Middle frontal gyrus (tissue), 1 donor: ENCODE measurements at regions not wholly inside any gene's neighbourhood (a gene's known extent, or its start where the extent isn't known, plus 50 kb on each side); places are given as distances from the start of the nearest gene placed in this dataset.

ENCODE experiments used
- DNase-seq: peaks from one replicate; pipeline ENCODE4 v3.0.0-alpha.2; 2015; ENCODE audit warnings: low spot score; ENCODE audit errors: extremely low spot score

DNA sequence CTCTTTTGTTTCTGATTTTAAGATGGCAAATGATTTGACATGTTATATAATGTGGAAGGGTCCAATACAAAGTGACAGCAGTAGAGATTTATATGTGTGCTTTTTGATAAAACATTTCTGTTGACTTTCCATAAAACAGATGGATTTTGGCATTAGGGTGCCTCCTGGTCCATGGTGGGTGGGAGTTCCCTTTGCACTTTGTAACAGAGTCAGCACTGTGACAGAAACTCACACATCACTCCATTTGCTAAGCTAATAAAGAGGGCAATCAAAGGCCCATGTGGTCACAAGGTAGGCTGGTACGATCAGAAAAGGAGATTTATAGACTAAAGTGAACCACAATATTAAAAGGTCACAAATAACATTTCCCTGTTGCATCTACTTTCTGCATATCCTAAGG, 93.3 kb upstream of the NT5C1B start:
- DNase-seq: no peak

DNA sequence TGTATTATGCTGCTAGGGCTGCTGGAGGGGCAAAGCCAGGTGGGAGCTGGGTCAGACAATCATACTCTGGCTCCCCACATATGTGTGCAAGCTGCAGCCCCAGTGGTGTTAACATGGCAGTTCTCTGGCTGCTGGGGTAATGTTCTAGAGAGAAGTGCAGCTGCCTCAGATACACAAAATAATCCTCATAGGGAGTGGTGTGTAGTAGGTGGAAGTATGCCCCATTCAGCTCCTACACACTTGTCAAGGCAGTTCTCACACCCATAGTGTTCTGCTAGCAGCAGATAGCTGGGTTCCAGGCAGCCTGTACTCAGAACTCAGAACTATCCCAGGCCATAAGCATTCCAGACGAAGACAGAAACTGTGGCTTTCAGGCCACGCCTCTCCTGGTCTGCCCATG, 87.9 kb upstream of the NT5C1B start:
- no peak for DNase-seq

DNA sequence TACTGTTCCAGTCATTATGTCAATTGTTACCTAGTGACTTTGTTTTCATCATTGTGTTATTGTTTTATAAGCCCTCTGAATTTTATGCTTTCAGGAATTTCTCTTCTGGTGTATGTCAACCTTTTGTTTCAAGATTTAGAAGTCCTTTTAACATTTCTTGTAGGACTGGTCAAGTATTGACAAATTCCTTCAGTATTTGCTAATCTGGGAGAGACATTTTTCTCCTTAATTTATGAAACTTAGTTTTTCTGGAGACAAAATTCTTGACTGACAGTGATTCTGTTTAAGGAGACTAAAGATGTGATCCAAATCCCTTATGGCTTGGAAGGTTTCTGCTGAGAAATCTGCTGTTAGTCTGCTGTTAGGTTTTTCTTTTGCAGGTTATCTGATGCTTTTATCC, 84.9 kb upstream of the NT5C1B start:
- no peak for DNase-seq

DNA sequence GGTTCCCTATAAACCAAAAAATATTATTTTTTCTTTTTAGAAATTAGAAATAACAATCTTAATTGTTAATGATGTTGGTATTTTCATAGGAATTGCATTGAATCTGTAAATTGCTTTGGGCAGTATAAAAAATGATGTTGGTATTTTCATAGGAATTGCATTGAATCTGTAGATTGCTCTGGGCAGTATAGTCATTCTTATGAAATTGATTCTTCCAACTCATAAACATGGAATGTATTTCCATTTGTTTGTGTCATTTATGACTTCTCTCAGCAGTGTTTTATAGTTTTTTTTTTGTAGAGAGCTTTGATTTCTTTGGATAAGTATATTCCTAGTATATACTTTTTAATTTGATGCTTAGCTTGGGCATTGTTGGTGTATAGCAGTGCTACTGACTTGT, 82.0 kb upstream of the NT5C1B start:
- DNase-seq: no peak

DNA sequence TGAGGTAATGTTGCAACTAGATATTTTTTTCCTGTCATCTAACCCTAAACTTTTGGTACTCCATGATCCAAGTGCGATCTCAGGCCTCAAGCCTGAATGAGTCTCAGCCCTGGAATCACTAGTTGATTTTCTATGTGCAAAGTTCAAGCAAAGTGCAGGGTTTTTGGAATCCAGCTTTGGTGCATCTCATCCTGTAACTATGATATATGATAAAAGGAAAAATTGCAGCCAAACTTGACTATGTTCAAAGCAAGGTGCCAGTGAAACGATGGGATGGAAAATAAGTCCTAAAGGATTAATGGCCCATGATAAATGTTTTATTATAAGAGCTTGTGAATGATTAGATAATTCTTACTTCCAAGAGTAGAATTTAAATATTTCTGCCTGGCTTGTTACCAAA, 78.9 kb upstream of the NT5C1B start:
- DNase-seq: no peak

DNA sequence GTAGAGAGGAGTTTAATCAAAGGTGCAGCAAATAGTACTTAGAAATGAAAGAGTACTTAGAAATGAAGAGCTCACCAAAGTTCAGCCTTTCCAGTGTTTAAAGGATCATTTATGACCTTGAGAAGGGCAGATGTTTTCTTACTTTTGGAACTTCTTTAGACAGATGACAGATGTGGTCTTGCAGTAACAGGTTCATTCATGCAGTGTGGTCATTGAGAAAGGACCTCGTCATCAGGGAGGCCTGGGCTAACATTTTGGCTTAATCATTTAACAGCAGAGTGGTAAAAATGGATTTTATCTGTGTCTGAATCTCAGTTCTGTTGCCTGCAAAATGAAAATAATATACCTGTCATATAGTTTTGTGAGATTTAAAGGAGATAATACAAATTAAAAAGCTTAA, 75.1 kb upstream of the NT5C1B start:
- no peak for DNase-seq

DNA sequence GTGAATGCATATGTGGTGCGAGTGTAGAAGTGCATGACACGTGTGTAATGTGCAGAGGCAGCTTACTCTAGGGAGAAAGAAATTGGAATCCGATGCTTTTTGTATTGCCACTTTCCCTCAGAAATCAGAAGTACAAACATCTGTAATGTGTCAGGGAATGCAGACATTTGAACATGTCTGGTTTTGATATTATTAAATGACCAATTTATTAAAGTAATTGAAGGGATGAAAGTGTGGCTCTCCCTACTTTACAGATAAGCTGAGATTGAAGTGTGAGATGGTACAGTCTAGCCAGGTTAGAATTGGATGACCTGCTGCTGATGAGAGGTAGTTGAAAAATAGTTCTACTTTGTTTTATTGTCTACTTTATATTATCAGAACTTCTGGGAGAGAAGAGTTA, 74.5 kb upstream of the NT5C1B start:
- DNase-seq: no peak

DNA sequence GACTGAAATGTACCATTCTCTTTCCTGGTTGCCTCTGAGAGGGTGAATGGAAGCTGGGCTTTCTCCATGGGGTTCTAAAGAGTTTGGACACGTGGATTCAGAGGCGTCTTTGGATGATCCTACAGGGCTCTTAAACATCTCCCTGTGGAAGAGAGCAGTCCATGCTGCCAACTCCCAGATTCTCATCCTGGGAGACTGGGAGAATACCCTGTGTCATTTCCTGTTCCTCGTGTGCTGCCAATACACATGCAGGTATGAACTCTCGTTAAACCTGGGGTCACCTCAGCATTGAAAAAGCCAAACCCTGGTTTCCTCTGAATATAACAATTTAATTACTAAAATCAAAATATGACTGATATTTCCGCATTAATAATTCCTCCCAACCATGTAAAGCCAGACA, 73.3 kb upstream of the NT5C1B start:
- no peak for DNase-seq

DNA sequence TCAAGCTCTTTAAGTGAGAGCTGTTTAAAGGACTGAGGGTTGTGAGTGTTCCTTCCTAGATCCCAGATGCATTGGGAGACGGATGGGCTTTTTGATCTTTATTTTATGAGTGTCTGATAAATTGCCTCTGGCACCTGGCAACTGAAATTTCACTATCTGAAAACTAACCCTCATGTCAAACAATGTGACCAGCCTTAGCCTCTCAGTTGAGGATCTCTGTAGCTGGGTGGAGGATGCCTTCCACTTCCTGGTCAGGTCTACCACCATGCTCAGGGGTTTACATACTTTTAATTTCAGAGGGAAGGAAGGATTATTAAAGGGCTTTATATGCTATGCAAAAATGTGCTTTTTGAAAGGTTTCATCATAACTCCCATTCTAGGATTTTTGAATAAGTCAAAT, 70.5 kb upstream of the NT5C1B start:
- DNase-seq: no peak

DNA sequence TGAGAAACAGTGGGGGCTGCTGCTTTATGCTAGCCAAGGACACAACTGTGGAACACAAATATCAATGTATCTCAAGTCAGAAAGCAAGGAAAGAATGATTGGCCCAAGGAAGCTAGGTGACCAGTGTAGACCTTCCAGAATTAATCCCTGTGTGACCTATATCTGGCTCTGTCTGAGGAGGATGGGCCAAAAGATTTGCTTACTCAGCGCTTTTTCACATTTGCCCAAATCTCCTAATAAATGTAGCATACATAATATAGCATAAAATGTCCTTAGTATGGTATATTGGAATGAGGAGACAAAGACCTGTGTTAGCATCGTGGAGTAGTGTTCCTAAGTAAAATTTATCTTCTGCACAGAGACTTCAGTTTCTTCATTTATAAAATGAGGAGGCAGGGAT, 66.7 kb upstream of the NT5C1B start:
- no peak for DNase-seq

DNA sequence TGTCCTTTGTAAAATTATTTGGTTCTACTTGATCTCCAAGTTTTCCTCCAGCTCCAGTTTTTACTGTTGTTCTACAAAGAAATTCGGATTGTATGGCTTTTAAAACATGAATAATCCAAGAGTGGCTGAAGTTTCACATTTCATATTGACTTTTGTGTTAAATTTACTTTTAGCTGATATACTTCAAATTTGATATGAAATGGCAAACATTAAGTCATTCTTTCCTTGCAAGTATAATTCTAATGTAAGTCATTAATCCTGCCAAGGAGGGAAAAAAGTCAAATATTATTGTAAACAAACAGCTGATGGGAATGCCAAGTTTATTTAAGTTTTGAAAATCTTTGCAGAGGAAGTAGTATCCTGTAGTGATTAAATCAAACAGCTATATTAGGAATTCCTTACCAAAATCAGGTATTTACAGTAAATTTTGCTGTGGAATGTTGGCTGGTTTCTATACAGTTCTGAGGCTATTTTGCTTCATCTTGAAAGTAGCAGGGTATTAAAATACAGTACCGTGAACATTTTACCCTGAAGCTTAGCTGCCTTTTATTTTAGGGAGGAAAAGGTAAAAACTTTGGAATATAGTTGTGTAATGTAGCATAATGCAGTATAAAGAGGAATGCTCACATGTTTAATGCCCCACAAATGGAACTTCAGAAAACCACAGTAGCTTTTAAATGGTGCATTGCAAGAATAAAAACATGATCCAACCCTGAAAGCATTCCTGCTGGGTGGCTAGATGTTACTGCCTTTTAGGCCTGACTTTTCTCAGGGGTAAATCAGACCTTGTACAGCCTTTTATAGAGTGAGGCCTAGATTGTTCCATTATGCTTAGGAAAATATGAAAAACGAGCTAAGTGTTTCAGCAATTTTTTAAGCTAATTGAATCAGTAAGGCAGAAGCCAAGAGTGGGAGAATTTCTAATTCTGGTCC, 62.7 kb upstream of the NT5C1B start:
- DNase-seq: no peak

DNA sequence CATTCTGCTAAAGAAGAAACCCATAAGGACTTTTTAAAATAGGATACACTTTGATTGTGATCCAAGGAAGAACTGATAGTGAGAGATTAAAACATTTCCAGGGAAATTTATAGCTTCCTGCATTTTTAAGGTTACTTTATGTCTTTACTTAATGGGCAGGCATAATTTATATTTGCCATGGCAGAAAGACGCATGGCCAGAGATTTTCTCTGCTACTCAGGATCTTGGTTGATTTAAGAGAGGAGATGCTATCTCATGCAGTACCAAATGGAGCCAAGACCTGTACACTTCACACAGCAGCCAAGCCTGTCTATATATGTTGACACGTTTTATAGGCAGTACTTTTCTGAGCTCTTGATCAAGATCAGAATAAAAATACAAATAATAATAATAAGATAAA, 60.9 kb upstream of the NT5C1B start:
- DNase-seq: no peak

DNA sequence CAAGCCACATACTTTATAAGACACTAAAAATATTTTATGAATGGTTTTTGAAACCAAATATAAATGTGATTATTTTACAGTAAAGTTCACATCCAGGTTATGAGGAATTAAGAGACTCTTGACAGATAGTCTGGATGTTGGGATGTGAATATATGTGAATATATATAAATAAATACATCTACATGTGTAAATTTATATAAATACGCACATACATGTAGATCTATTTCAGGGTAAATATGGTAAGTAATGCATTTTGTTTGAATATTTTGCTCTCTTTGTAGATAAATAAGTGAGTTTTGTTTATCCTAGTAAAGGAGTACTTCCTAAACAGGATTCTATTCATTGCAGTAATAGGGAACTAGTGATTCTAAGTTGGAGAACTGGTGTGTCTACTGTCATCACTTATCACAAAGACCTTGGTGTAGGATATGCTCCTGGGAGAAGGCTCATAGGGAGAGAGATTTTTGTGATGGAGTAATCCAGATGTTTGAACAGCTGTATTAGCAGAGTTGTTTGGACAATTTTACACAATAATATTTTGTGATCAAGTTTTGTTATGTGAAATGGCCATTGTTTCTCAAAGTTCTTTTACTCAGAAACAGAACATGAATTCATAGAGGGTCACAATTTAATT, 60.2 kb upstream of the NT5C1B start:
- no peak for DNase-seq

DNA sequence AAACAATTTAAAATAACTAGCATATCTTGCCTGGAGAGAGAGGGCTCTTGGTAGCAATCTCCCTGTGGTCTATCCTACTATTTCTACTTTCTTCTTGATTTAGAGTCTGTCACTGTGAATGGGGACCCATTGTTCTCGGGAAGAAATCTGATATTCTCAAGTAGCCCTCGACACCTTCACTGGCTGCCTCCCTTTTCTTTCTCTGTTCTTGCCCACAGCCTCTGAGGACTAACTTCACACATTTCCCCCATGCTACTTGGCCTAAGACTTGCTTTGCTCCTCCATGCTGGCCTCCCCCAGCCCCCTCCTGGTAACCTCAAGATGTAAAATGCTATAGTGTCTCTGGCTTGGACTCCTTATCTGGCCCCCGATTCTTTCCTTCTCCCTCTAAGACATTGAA, 58.8 kb upstream of the NT5C1B start:
- no peak for DNase-seq

DNA sequence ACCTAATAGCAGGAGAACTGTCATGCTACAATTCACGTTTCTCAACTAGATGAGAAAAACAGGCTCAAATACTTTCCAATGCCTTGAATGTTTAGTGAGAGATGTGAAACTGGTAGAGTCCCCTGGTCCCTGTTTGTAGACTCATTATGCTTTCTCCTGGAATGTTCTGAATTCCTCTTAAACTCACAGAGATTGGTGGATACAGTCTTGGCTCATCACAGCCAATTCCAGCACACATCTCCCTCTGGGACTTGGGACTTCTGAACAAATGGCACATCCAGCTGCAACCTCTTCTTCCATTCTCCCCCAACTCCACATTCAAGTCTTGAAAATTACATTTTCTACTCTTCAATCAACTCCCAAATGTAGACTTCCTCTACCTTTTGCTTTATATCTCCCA, 58.4 kb upstream of the NT5C1B start:
- no peak for DNase-seq

DNA sequence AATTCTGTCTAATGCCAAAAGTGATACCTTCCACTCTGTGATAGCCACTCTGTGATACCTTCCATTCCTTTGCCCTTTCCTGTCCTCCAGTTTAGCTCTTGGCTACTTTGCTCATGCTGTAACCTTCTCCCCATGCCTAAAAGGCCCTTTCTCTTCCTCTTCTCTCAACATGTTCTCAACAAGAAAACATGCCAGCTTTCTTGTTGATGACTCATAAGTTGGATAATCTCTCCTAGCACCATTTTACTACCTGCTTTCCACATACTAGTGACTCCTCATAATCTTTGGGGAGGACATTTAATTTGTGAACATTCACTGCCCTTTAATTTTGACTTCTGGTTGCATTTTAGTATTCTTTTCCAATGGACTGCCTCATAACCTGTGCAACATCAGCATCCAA, 55.9 kb upstream of the NT5C1B start:
- DNase-seq: no peak

DNA sequence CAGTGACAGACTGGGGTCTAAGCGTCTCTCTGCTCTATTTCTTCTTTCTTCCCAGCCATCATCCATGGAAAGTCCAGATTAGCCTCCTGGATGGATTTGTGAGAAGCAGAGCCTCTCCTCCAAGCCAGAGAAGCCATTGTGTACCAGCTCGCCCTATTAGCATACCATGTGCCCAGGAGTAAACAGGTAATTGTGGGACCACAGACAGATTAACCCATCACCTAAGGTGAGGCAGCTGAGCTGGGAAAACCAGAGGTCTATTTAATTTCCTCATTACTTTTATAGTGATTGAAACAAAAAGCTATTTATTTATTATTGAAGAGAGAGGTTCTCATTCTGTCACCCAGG, 54.7 kb upstream of the NT5C1B start:
- no peak for DNase-seq

DNA sequence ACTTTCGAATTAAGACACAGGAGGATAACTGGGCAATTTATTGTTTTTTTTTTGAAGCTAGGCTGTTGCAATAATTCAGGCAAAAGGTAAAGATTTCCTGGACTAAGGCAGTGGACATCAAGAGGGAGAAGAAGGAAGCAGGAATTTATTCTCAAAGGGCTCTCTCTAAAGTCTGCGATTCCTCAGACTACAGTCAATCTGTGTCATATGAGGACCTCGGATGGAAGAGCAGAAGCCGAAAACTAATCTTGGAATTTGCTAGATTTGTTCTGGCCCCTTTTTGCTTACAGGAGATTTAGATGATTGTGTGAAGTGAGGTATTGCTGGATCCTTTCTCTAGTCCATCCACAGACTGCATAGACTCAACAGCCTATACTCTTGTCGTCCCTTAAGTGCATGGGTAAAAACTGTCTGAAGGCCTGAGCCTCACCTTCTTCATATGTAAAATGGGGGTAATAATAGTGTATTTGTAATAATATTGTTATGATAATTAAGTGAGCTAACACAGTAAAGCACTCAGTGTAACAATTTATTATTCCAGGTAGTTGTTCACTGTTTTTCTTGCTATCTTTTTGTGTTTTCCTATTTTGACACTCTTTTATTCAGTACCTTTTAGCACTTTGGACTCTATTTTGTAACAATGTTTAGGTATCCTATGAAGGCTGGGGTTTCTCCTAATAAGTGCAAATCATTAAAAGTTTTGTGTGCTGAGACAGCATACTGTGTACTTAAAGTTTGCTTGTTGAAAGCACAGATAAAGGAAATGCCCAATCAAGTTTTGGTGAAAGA, 54.2 kb upstream of the NT5C1B start:
- DNase-seq: no peak

DNA sequence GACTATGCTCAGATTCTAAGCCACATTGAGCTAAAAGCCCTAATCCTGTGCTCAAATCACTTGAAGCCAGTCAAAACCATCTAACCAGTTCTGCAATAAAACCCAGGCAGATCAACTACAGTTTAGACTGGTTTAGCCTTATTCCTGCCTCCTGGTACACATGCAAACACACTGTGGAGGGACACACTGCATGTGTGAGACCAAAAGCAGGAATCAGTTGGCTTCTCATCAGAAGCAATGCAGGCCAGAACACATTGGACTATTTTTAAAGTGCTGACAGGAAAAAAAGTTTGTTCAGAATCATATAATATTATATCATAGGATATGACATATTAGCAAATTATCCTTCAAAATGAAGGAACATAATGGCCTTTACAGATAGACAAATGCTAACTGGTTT, 52.5 kb upstream of the NT5C1B start:
- no peak for DNase-seq

DNA sequence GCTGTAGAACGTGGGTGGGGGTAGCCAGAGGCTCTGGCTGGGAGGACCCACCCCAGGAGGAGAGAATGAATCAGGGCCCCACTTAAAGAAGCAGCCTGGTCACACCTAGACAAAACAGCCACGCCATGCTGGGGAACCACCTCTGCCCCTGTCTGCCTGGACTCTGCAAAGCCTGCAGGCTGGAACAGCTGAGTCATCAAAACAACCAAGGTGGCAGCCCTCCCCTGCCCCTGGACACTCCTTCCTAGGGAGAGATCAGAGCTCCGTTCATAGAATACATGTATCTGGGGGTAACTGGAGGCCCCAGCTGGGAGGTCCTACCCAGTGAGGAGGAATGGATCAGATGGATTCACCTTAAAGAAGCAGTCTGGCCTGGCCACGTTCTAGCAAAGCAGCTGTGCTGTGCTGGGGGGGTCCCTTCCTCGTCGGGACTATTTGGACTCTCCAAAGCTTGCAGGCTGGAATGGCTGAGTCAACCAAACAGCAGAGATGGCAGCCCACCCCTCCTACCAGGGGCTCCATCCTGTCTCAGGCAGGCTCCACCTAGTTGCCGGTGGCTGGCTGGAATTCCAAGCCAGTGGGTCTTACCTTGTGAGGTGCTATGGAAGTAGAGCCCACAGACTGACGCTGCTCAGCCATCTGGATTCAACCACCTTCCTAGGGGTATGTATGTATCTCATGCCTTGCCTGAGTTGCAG, 50.5 kb upstream of the NT5C1B start:
- no peak for DNase-seq
